ENCODE measurements at regions not wholly inside any gene's neighbourhood (a gene's known extent, or its start where the extent isn't known, plus 50 kb on each side); places are given as distances from the start of the nearest gene placed in this dataset.

GRCh38 chr16:6656760-6657159 is 675.9 kb upstream of the RBFOX1 start:
- Histone ChIP-seq H3K4me3 (no peak overlapping the region), H3K27me3 (replicated peaks in 1 of 7) (no peaks in the 10 kb centered on the region), H3K36me3 (no peaks in the 10 kb centered on the region), H3K4me1 (no peaks in the 10 kb centered on the region), H3K27ac (no peak overlapping the region), H3K9me3 (no peaks in the 10 kb centered on the region)
- intact Hi-C loops (cut with DNase I; ENCODE audit: low total_unique reads) = no loop called here
- TF ChIP-seq POLR2AphosphoS5 (IDR thresholded peaks at IDR 0.05) (no peak), CTCF (IDR thresholded peaks at IDR 0.05 in 8 of 11, conservative IDR thresholded peaks at IDR 0.05 in 3 of 11) (no peak), POLR2A (IDR thresholded peaks at IDR 0.05) (no peak)
- no peak for DNase-seq

- H3K27ac ChIP-seq = no peak overlapping the region
- H3K4me3 ChIP-seq = no peak overlapping the region
- peaks cover 0 to 18% (median 0%) of the 10 kb centered on the region in 7 donors for H3K27me3 ChIP-seq (replicated peaks in 1 of 7)
- no peaks in the 10 kb centered on the region for H3K9me3 ChIP-seq
- H3K36me3 ChIP-seq = no peaks in the 10 kb centered on the region
- WGBS, 5 donors = 75 to 86% (median 75%) methylated on average over 5 of the region's 5 CpGs
- peaks cover 0 to 3% (median 0%) of the 10 kb centered on the region in 6 donors for H3K4me1 ChIP-seq
- intact Hi-C loops (cut with DNase I; ENCODE audit: low total_unique reads) = loop anchor here (10.0 kb wide), 1 partner anchor 1412 kb away; no protein-coding TSS in a partner anchor
- TF ChIP-seq CTCF (IDR thresholded peaks at IDR 0.05 in 8 of 11, conservative IDR thresholded peaks at IDR 0.05 in 3 of 11) = no peak
- TF ChIP-seq POLR2A (IDR thresholded peaks at IDR 0.05) = no peak
- TF ChIP-seq POLR2AphosphoS5 (IDR thresholded peaks at IDR 0.05) = no peak
- DNase-seq = no peak
These were observed 685.8 kb upstream of the RBFOX1 start for GRCh38 chr16:6646891-6647290.

DNA sequence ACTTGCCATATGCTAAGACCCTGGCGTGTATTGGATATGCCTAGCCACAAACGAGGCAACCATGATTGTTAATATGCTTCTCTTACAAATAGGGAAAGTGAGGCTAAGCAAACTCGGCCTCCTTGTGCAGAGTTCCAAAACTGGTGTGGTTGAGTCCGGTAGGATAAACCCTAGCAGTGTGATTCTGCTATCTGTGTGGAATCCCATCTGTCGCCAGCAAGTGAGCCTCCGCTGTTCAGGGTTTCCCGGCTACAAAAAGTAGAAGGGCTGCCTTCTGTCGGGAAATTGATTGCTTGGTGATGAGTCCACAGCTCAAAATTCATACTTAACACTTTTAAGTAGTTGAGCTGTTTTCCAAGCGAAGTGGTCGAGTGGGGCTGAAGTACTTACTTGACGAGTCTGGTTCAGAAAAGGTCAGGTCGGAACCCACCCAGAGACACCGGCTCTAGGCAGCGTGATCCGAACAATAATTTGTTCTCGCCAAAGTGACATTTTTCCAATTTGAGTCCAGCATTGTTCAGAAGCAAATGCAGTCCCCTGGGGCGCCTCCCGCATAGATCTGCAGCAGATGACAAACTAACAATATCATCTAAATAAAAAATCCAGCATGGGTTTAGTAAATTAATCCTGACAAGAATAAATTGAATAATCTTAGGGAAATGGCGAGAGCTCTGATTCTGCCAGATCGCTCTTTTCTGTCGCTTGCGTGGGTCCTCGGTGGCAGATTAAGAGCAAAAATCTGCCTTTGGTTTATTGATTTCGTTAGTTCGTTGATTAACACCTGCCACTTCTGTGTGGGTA is 686.7 kb upstream of the RBFOX1 start:
- no peak for DNase-seq
- H3K27me3 ChIP-seq (replicated peaks in 1 of 7) = peaks cover 0 to 24% (median 0%) of the 10 kb centered on the region in 7 donors
- intact Hi-C loops (cut with DNase I; ENCODE audit: low total_unique reads) = loop anchor here (10.0 kb wide), 1 partner anchor 1411 kb away; no protein-coding TSS in a partner anchor
- H3K4me3 ChIP-seq = no peak overlapping the region
- WGBS, 5 donors = 71 to 78% (median 75%) methylated on average over 25 of the region's 25 CpGs
- no peaks in the 10 kb centered on the region for H3K9me3 ChIP-seq
- TF ChIP-seq POLR2AphosphoS5 (IDR thresholded peaks at IDR 0.05) (no peak), CTCF (IDR thresholded peaks at IDR 0.05 in 8 of 11, conservative IDR thresholded peaks at IDR 0.05 in 3 of 11) (no peak), POLR2A (IDR thresholded peaks at IDR 0.05) (no peak)
- H3K27ac ChIP-seq = no peak overlapping the region
- no peaks in the 10 kb centered on the region for H3K36me3 ChIP-seq
- H3K4me1 ChIP-seq = peaks cover 0 to 3% (median 0%) of the 10 kb centered on the region in 6 donors

- TF ChIP-seq CTCF (IDR thresholded peaks at IDR 0.05 in 8 of 11, conservative IDR thresholded peaks at IDR 0.05 in 3 of 11) (no peak), POLR2AphosphoS5 (IDR thresholded peaks at IDR 0.05) (no peak), POLR2A (IDR thresholded peaks at IDR 0.05) (no peak)
- WGBS, 5 donors = 53 to 73% (median 69%) methylated on average over 4 of the region's 4 CpGs
- Histone ChIP-seq H3K4me1 (peaks cover 0 to 3% (median 0%) of the 10 kb centered on the region in 6 donors), H3K9me3 (no peaks in the 10 kb centered on the region), H3K36me3 (no peaks in the 10 kb centered on the region), H3K27ac (no peak overlapping the region), H3K4me3 (no peak overlapping the region), H3K27me3 (replicated peaks in 1 of 7) (peaks cover 0 to 27% (median 0%) of the 10 kb centered on the region in 7 donors)
- intact Hi-C loops (cut with DNase I; ENCODE audit: low total_unique reads) = loop anchor here (10.0 kb wide), 1 partner anchor 1410 kb away; no protein-coding TSS in a partner anchor
- no peak for DNase-seq
These were observed 687.7 kb upstream of the RBFOX1 start for GRCh38 chr16:6644916-6645315.
